NT2/D1 (cell line): ENCODE measurements at regions not wholly inside any gene's neighbourhood (a gene's known extent, or its start where the extent isn't known, plus 50 kb on each side); places are given as distances from the start of the nearest gene placed in this dataset.

Experiments used
- DNase-seq: peaks from one replicate; pipeline ENCODE4 v3.0.0-alpha.2; 2011; ENCODE audit warnings: low read depth, low spot score
- H3K27me3 ChIP-seq: 2 replicates; pipeline ENCODE4 v1.6.0; 2011; ENCODE audit warnings: mild to moderate bottlenecking; ENCODE audit not compliant: insufficient read length, insufficient read depth
- H3K36me3 ChIP-seq: 2 replicates; pipeline ENCODE4 v1.6.1; 2011; ENCODE audit warnings: mild to moderate bottlenecking, low read length, mixed read lengths; ENCODE audit not compliant: insufficient read depth, insufficient read length
- H3K4me1 ChIP-seq: 2 replicates; pipeline ENCODE4 v1.5.1; 2011; ENCODE audit not compliant: insufficient read depth, insufficient read length
- H3K4me3 ChIP-seq: 2 replicates; pipeline ENCODE4 v1.5.1; 2011; ENCODE audit warnings: low read depth; ENCODE audit not compliant: insufficient read length
- H3K9ac ChIP-seq: 2 replicates; pipeline ENCODE4 v1.6.0; 2011; ENCODE audit warnings: low read depth; ENCODE audit not compliant: insufficient read length
- H3K9me3 ChIP-seq: 2 replicates; pipeline ENCODE4 v1.5.1; 2011; ENCODE audit warnings: mild to moderate bottlenecking, low read length; ENCODE audit not compliant: insufficient read depth
- SUZ12 ChIP-seq: IDR thresholded peaks from 2 replicates; pipeline ENCODE4 v1.6.1; 2011; ENCODE audit not compliant: insufficient read length, insufficient read depth; ENCODE audit errors: extremely low read depth
- YY1 ChIP-seq: IDR thresholded peaks from 2 replicates; pipeline ENCODE4 v1.6.1; 2011; ENCODE audit not compliant: insufficient read length, insufficient read depth
- ZNF274 ChIP-seq: IDR thresholded peaks from 2 replicates; pipeline ENCODE4 v1.6.1; 2011; ENCODE audit warnings: mild to moderate bottlenecking, low read depth, low read length

GRCh38 chr16:63488955-63489354, 1452.7 kb upstream of the CDH8 start:
- Histone ChIP-seq H3K4me1 (no peaks in the 10 kb centered on the region), H3K36me3 (no peaks in the 10 kb centered on the region), H3K9ac (no peak overlapping the region), H3K27me3 (no peaks in the 10 kb centered on the region), H3K4me3 (no peak overlapping the region), H3K9me3 (no peaks in the 10 kb centered on the region)
- TF ChIP-seq YY1: no peak
- TF ChIP-seq ZNF274: no peak
- TF ChIP-seq SUZ12: no peak
- no peak for DNase-seq

- Histone ChIP-seq H3K9ac (no peak overlapping the region), H3K4me3 (no peak overlapping the region), H3K27me3 (no peaks in the 10 kb centered on the region), H3K4me1 (no peaks in the 10 kb centered on the region), H3K9me3 (no peaks in the 10 kb centered on the region), H3K36me3 (no peaks in the 10 kb centered on the region)
- no peak for DNase-seq
- TF ChIP-seq ZNF274 (no peak), YY1 (no peak), SUZ12 (no peak)
These were observed 1444.8 kb upstream of the CDH8 start for GRCh38 chr16:63481060-63481459.

GRCh38 chr16:63473725-63474124, 1437.5 kb upstream of the CDH8 start:
- Histone ChIP-seq H3K9me3 (no peaks in the 10 kb centered on the region), H3K27me3 (no peaks in the 10 kb centered on the region), H3K4me1 (no peaks in the 10 kb centered on the region), H3K4me3 (no peak overlapping the region), H3K9ac (no peak overlapping the region), H3K36me3 (no peaks in the 10 kb centered on the region)
- no peak for TF ChIP-seq ZNF274
- TF ChIP-seq YY1: no peak
- TF ChIP-seq SUZ12: no peak
- no peak for DNase-seq

GRCh38 chr16:63467513-63467912, 1431.3 kb upstream of the CDH8 start:
- Histone ChIP-seq H3K36me3 (no peaks in the 10 kb centered on the region), H3K4me1 (no peaks in the 10 kb centered on the region), H3K9me3 (no peaks in the 10 kb centered on the region), H3K27me3 (no peaks in the 10 kb centered on the region), H3K4me3 (no peak overlapping the region), H3K9ac (no peak overlapping the region)
- no peak for DNase-seq
- no peak for TF ChIP-seq ZNF274
- no peak for TF ChIP-seq SUZ12
- TF ChIP-seq YY1: no peak

- TF ChIP-seq ZNF274: no peak
- no peak for TF ChIP-seq SUZ12
- TF ChIP-seq YY1: no peak
- H3K9me3 ChIP-seq: no peaks in the 10 kb centered on the region
- no peak overlapping the region for H3K9ac ChIP-seq
- no peaks in the 10 kb centered on the region for H3K4me1 ChIP-seq
- DNase-seq: no peak
- H3K36me3 ChIP-seq: no peaks in the 10 kb centered on the region
- no peaks in the 10 kb centered on the region for H3K27me3 ChIP-seq
- no peak overlapping the region for H3K4me3 ChIP-seq
These were observed 1426.1 kb upstream of the CDH8 start for GRCh38 chr16:63462316-63462715.

GRCh38 chr16:63461248-63461841, 1425.1 kb upstream of the CDH8 start:
- Histone ChIP-seq H3K9me3 (no peaks in the 10 kb centered on the region), H3K4me1 (no peaks in the 10 kb centered on the region), H3K9ac (no peak overlapping the region), H3K27me3 (no peaks in the 10 kb centered on the region), H3K4me3 (no peak overlapping the region), H3K36me3 (no peaks in the 10 kb centered on the region)
- DNase-seq: peak; percentile 40
- TF ChIP-seq YY1 (no peak), SUZ12 (no peak)

GRCh38 chr16:63458846-63459245, 1422.6 kb upstream of the CDH8 start:
- no peak for DNase-seq
- Histone ChIP-seq H3K9ac (no peak overlapping the region), H3K4me1 (no peaks in the 10 kb centered on the region), H3K27me3 (no peaks in the 10 kb centered on the region), H3K36me3 (no peaks in the 10 kb centered on the region), H3K4me3 (no peak overlapping the region), H3K9me3 (no peaks in the 10 kb centered on the region)
- TF ChIP-seq YY1 (no peak), ZNF274 (no peak), SUZ12 (no peak)
